ENCODE measurements at regions not wholly inside any gene's neighbourhood (a gene's known extent, or its start where the extent isn't known, plus 50 kb on each side); places are given as distances from the start of the nearest gene placed in this dataset.
"Not testable (repeated sequence)": the region's sequence is repeated elsewhere in the genome, so short reads cannot be mapped to it uniquely, and the experiment has no call there.

DNA sequence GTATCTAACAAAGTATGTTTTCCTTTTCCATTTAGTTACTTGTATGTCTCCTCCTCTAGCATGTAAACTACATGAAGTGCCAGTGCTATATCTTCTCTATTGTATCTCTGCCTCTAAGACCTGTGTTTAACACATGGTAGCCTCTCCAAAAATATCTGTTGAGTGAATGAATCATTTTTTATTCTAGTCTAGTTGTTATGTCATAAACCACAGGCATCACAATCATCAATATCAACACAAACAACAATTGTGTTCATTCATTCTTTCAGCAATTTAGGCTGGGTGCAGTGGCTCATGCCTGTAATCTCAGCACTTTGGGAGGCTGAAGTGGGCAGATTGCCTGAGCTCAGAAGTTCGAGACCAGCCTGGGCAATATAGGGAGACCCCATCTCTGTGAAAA, 111.6 kb upstream of the EYA4 start:
- DNase-seq = no peak

- DNase-seq = no peak
Observed at GRCh38 chr6:133130863-133131262, 110.3 kb upstream of the EYA4 start.

- DNase-seq = peak; percentile 38
Observed at GRCh38 chr6:133131621-133132465, 109.3 kb upstream of the EYA4 start.

- peak; percentile 52 for DNase-seq
Observed at GRCh38 chr6:133132466-133132971, 108.6 kb upstream of the EYA4 start.

- DNase-seq = no peak
Observed at GRCh38 chr6:133136177-133136880, 104.8 kb upstream of the EYA4 start.

GRCh38 chr6:133147470-133148184, 93.5 kb upstream of the EYA4 start:
- not testable (repeated sequence) for DNase-seq

DNA sequence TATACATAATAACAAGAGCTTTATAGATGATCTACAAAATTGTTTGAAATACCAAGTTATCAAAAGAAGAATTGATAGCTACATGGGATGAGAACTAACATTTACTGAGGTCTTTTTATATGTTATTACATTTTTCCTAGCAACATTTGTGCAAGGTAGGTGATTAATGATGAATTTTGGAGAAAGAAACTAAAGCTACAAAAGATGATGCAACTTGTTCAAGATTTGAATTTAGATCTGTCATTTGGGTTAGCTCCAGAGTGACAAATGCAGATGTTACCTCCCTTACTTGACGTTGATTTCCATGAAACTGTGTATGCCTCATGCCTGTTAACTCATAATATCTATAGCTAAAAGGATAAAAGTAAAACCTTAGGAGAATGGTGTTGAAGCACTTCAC, 84.5 kb upstream of the EYA4 start:
- DNase-seq = no peak

DNA sequence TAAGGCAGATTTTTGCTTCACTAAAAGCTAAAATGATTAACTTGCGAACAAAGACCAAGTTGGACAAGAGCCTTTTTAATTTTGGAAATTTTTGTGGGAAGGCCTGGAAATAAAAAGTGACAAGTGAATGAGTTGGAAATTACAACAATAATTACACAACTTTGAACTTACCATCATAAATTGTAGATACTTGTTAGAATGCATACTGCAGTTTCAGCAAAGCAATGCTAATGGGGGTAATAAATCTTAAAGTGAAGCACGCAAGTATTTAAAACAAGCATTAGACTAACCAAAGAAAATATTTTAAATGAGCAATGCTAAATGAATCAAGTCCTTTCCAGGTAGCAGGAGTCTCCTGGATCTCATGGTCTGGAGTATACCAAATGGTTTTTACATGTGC, 83.2 kb upstream of the EYA4 start:
- DNase-seq = no peak

GRCh38 chr6:133159255-133159795, 81.8 kb upstream of the EYA4 start:
- DNase-seq = no peak

GRCh38 chr6:133160536-133160935, 80.6 kb upstream of the EYA4 start:
- no peak for DNase-seq

- no peak for DNase-seq
Observed at GRCh38 chr6:133165235-133165634, 75.9 kb upstream of the EYA4 start.

DNA sequence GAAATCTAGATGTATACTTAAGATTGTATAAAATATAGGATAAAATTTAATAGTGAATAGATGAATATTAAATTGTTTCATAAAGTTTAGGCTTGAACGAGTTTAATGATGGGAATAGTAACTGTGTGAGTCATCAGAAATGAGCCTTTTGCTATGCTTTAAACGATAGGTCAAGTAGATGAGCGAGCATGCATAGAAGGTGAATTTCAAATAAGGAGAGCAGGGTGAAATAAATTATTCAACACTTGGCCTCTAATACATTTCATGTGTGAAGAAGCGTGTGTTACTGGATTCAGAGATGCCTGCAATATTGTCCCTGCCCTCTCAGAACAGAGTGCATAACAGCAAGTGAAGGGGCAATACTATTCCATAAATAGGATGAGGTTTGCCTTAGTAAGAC, 74.4 kb upstream of the EYA4 start:
- DNase-seq = no peak

GRCh38 chr6:133169901-133170300, 71.3 kb upstream of the EYA4 start:
- DNase-seq = no peak

DNA sequence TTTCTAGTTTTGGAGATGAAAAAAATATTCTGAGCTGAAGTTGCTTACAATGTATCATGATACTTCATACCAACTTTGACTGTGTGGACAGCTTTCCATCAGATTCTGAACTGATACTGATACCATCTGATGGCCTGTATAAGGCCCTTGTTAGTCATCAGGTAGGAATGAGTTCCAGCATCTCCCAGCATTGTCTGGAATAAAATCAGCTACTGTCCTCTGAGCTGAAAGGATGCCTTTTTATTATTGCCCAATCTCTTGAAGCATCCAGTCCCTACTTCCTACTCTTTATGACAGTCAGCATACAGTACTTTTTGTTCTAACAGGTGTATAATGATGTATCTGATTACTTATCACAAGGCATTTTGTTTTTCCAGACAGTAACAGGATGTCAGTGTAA, 70.6 kb upstream of the EYA4 start:
- no peak for DNase-seq

DNA sequence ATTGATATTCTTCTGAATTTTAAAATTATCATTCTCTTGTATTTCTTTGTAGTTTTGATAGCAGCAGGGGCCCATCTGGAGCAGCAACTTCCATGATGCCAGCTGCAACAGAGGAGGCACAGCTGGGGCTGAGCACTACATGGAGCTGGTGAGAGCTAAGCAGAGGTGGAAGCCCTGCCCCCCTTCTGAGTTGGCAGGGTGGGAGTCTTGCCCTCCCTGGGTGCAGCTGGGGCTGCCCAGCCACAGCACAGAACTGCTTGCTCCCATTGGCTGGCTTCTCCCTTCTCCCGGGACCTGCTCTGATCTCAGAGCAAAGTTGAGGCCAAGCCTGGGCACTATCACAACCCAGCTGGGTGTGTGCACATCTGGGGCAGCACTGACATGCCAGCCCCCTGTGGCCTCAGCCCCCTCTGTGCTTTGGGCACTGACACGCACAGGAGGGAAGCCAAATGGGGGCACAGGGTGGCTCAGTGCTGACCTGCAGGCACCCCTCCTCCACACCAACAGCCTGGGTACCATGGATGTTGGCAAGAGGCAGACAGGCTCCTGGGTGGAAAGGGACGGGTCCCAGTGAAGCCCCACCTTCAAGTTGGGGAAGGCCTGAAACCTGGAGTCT, 69.1 kb upstream of the EYA4 start:
- no peak for DNase-seq

DNA sequence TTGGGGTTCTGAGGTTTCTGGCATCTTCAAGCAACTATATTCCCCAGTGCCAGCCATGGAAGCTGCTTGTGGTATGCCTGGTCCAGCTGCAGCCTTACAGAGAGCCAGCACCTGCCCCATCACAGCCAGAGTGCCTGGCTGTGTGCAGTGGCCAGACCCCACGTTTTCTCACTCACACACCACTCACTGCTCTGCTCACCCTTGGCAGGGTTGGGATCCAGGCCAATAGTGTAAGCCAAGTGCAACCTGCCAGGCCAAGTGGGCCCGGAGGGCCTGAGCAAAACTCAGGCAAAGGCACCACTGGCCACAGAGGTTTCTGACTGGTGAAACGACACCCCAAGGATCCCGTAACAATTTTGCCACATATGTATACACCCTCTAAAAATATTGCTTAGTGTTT, 67.9 kb upstream of the EYA4 start:
- no peak for DNase-seq

GRCh38 chr6:133179481-133179880, 61.7 kb upstream of the EYA4 start:
- DNase-seq = no peak

GRCh38 chr6:133183691-133184090, 57.5 kb upstream of the EYA4 start:
- no peak for DNase-seq

DNA sequence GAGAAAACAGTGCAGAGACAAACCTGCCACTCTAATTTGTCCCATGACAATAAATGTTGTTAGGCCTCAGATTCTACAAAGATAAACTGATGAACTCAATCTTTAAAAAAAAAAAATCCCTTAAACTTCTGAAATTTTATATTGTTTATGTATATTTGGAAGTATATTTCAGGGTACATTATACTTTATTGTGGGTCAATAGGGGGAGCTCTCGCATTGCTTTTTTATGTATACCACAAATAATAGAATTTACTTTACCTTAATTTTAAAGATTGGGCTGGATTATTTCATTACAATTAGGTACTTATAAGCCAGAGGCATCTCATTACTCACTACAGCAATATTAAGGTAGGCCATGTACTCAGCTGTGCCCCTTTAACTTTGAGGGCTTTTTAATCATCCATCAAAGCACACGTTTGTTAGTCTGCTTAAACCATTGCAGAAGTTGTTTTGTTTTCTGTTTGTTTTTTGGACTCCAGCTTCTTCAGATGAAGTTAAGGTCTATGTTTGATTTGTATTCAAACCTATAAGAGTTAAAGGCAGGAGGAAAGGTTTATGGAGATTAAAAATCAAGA, 56.3 kb upstream of the EYA4 start:
- no peak for DNase-seq

DNA sequence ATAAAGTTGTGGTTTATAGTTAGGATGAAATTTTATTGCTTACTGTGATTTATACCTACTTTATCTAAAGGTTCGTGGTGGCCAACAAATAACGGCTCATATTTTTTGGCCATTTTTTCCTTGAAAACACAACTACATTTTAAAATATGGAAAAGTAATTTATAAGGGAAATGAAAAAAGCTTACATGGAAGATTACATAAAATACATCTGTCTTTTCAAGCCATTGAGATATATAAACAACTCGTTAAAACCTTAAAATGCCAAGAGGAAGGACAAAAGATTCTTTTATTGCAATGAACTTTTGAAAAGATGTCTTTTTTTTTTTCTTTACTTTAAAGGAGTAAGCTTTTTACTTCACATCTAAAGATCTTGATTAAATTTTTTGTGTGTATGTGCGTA, 55.4 kb upstream of the EYA4 start:
- DNase-seq = no peak

DNA sequence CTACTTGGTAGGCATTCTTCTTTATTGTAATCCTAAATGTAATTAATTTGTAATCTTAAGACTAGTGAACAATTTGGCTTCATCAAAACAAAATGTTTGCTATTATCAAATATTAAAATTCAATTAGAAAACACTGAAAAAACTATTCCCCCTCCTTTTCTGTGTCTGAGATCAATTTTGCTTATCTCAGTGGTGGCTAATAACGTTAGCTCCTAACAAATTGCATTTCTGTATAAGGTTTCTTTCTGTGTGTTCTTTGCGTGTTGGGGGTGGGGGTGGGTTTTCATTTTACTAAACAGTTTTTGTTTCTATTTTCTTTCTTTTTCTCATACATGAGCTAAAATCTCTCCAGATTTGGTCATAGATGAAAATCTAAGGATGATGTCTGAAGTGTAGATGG, 54.0 kb upstream of the EYA4 start:
- no peak for DNase-seq

GRCh38 chr6:133187657-133188453, 53.3 kb upstream of the EYA4 start:
- DNase-seq = no peak
